ENCODE measurements at regions not wholly inside any gene's neighbourhood (a gene's known extent, or its start where the extent isn't known, plus 50 kb on each side); places are given as distances from the start of the nearest gene placed in this dataset.

DNA sequence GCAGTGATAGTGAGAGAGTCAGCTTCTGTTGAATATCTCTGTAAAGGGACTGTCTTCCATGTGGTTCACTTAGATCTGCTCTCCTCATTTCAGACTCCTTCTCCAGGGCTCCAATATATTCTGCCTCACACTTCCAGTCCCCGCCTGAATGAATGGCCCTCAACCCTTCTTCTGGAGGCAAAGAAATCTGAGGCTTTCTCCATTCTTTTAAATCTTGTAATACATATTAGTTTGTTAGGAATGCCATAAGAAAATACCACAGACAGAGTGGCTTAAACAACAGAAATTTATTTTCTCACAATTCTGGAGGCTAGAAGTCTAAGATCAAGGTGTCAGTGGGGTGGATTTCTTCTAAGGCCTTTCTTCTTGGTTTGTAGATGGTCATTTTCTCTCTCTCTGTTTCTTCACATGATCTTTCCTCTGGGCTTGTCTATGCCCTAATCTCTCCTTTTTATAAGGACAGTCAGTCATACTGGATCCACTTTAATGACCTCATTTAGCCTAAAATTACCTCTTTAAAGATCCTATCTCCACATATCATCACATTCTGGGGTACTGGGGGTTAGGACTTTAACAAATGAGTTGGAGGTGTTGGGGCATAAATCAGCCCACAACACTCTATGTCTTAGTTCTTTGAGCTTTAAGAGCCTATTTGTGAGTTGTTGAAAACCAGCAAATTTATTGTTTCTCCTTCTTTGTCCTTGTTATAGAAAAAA, 128.5 kb upstream of the KCNK2 start:
- Histone ChIP-seq H3K4me1 (ENCODE audit: insufficient read depth, poor library complexity, severe bottlenecking) (no peaks in the 10 kb centered on the region), H3K4me3 (ENCODE audit: severe bottlenecking) (no peak overlapping the region), H3K9me3 (ENCODE audit: severe bottlenecking) (no peaks in the 10 kb centered on the region), H3K36me3 (ENCODE audit: low read depth) (no peaks in the 10 kb centered on the region), H3K27me3 (ENCODE audit: insufficient read depth, poor library complexity, severe bottlenecking) (no peaks in the 10 kb centered on the region), H3K27ac (ENCODE audit: poor library complexity, severe bottlenecking) (no peak overlapping the region)
- no peak for DNase-seq (ENCODE audit: low spot score)
- ATAC-seq (ENCODE audit: low read depth): no peak
- TF ChIP-seq, protein P1, sequence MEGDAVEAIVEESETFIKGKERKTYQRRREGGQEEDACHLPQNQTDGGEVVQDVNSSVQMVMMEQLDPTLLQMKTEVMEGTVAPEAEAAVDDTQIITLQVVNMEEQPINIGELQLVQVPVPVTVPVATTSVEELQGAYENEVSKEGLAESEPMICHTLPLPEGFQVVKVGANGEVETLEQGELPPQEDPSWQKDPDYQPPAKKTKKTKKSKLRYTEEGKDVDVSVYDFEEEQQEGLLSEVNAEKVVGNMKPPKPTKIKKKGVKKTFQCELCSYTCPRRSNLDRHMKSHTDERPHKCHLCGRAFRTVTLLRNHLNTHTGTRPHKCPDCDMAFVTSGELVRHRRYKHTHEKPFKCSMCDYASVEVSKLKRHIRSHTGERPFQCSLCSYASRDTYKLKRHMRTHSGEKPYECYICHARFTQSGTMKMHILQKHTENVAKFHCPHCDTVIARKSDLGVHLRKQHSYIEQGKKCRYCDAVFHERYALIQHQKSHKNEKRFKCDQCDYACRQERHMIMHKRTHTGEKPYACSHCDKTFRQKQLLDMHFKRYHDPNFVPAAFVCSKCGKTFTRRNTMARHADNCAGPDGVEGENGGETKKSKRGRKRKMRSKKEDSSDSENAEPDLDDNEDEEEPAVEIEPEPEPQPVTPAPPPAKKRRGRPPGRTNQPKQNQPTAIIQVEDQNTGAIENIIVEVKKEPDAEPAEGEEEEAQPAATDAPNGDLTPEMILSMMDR (IDR thresholded peaks at IDR 0.05; ENCODE audit: poor library complexity, severe bottlenecking): no peak

DNA sequence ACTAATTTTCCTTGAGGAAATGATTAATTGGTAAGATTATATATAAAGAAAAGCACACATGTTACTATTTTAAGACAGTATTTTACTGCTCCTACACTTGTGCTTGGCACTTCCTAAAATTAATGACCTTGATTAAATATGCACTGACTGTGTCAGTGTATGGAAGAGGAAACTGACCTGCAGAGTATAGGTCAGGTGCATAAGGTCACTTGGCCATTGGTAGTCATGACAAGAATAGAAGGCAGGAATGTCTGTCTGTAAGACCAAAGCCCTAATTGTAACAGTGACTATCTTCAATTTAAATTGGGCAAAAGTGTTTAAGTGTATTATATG, 128.0 kb upstream of the KCNK2 start:
- no peak for ATAC-seq (ENCODE audit: low read depth)
- no peaks in the 10 kb centered on the region for H3K4me1 ChIP-seq (ENCODE audit: insufficient read depth, poor library complexity, severe bottlenecking)

DNA sequence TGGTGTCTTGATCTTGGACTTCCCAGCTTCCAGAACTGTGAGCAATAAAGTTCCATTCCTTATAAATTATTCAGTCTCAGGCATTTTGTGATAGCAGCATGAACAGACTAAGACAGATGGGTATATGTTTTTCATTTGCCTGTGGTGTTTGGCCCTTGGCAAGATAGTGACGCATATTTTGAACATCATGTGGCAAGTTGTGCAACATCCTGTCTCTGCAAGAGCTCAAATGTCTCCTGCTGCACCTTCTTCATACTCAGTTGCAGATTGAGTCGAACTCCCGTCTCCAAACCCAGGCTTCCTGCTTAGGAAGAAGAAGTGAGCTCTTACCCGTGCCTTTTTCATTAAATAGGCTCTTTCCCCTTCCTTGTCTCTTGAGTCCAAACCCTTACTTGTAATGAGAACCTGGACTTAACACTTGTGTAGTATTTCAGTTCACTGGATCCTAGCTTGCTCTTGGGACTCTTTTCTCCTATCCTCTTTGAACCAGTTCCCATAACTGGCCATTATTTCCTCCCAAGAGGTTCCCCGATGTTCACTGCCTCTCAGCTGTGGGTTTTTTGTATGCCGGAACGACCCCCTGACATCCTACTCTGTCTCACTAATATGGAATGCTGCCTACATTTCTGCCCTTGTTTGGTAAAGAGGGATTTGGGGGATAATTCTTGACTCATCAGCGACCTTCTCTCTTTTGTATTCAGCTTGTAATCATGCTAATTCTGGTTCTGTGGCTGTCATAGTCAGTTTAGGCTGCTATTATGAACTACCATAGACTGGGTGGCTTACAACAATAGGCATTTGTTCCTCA, 125.0 kb upstream of the KCNK2 start:
- Histone ChIP-seq H3K27me3 (ENCODE audit: insufficient read depth, poor library complexity, severe bottlenecking) (no peaks in the 10 kb centered on the region), H3K4me1 (ENCODE audit: insufficient read depth, poor library complexity, severe bottlenecking) (no peaks in the 10 kb centered on the region), H3K4me3 (ENCODE audit: severe bottlenecking) (no peak overlapping the region), H3K27ac (ENCODE audit: poor library complexity, severe bottlenecking) (peak overlapping the region; percentile 72), H3K9me3 (ENCODE audit: severe bottlenecking) (no peaks in the 10 kb centered on the region), H3K36me3 (ENCODE audit: low read depth) (no peaks in the 10 kb centered on the region)
- ATAC-seq (ENCODE audit: low read depth): peak; percentile 79
- no peak for DNase-seq (ENCODE audit: low spot score)
- TF ChIP-seq, protein P1 (IDR thresholded peaks at IDR 0.05; ENCODE audit: poor library complexity, severe bottlenecking): no peak

More for the DNA sequence above, 128.0 kb upstream of the KCNK2 start:
- Histone ChIP-seq H3K27me3 (ENCODE audit: insufficient read depth, poor library complexity, severe bottlenecking) (no peaks in the 10 kb centered on the region), H3K9me3 (ENCODE audit: severe bottlenecking) (no peaks in the 10 kb centered on the region), H3K4me3 (ENCODE audit: severe bottlenecking) (no peak overlapping the region), H3K27ac (ENCODE audit: poor library complexity, severe bottlenecking) (no peak overlapping the region), H3K36me3 (ENCODE audit: low read depth) (no peaks in the 10 kb centered on the region)
- no peak for DNase-seq (ENCODE audit: low spot score)
- TF ChIP-seq, protein P1 (IDR thresholded peaks at IDR 0.05; ENCODE audit: poor library complexity, severe bottlenecking): no peak

DNA sequence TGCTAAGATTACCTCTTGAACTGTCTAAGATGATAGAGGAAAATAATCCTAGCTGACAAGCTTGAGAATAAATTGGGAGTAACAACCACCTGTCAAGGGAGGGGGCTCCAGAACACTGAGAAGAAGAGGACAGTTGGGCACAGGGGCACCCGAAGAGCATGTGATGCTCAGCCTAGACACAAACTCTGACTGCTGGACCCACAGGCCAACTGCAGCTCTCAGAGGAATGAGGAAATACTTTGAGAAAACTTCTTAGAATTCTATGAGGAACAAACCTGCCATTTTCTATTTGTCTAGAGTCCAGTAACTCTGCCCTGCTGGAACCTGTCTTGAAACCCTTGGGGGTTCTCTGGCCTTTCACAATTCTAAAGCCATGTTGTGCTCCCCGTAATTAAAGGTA, 124.1 kb upstream of the KCNK2 start:
- Histone ChIP-seq H3K4me1 (ENCODE audit: insufficient read depth, poor library complexity, severe bottlenecking) (no peaks in the 10 kb centered on the region), H3K27ac (ENCODE audit: poor library complexity, severe bottlenecking) (peak overlapping the region; percentile 72), H3K36me3 (ENCODE audit: low read depth) (no peaks in the 10 kb centered on the region), H3K4me3 (ENCODE audit: severe bottlenecking) (no peak overlapping the region), H3K27me3 (ENCODE audit: insufficient read depth, poor library complexity, severe bottlenecking) (no peaks in the 10 kb centered on the region), H3K9me3 (ENCODE audit: severe bottlenecking) (no peaks in the 10 kb centered on the region)
- TF ChIP-seq, protein P1 (IDR thresholded peaks at IDR 0.05; ENCODE audit: poor library complexity, severe bottlenecking): no peak
- no peak for DNase-seq (ENCODE audit: low spot score)
- no peak for ATAC-seq (ENCODE audit: low read depth)

DNA sequence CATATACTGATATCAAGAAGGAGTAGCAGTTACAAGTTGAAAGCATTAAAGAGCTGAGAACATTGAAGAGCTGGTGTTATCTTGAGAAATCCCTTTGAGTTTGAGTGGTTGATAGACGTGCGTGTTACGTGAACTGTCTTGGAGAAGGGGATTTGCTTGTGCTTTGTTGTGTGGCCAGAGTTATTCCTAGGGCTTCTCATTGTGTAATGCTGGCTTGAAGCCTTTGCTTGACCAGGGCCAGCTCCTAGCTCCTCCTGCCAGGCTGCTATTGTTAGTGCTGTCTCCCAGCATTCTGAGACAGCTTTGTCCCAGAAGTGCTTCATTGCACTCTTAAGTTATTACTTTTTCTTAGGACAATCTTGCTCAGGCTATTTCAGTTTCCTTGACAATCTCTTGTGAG, 116.2 kb upstream of the KCNK2 start:
- TF ChIP-seq, protein P1 (IDR thresholded peaks at IDR 0.05; ENCODE audit: poor library complexity, severe bottlenecking): no peak
- DNase-seq (ENCODE audit: low spot score): no peak
- H3K36me3 ChIP-seq (ENCODE audit: low read depth): no peaks in the 10 kb centered on the region
- no peak overlapping the region for H3K27ac ChIP-seq (ENCODE audit: poor library complexity, severe bottlenecking)
- no peak for ATAC-seq (ENCODE audit: low read depth)
- H3K4me1 ChIP-seq (ENCODE audit: insufficient read depth, poor library complexity, severe bottlenecking): no peaks in the 10 kb centered on the region
- no peaks in the 10 kb centered on the region for H3K27me3 ChIP-seq (ENCODE audit: insufficient read depth, poor library complexity, severe bottlenecking)
- H3K9me3 ChIP-seq (ENCODE audit: severe bottlenecking): no peaks in the 10 kb centered on the region
- H3K4me3 ChIP-seq (ENCODE audit: severe bottlenecking): no peak overlapping the region

Data from RWPE2 (cell line).